GM12878 (cell line): ENCODE measurements at regions not wholly inside any gene's neighbourhood (a gene's known extent, or its start where the extent isn't known, plus 50 kb on each side); places are given as distances from the start of the nearest gene placed in this dataset.

Experiments used
- ATAC-seq: fragments of 200-7000 bp; cut with Tn5 transposase; 3 replicates; pipeline ENCODE4 v1.9.1; 2020; ENCODE audit warnings: mild to moderate bottlenecking, moderate library complexity
- BruUV-seq: library from RNA; stranded (reverse); fragments of 400-500 nt; replicated peaks from 2 replicates; lab custom pipeline; 2021; lab: Mats Ljungman, UMichigan
- CTCF ChIA-PET: fragments of 300-600 bp; sonication (Branson Sonifier 250); formaldehyde crosslinking; extraction: SDS; loops from one replicate; lab custom pipeline; 2021; ENCODE audit warnings: inconsistent platforms; lab: Yijun Ruan, JAX
- POLR2A ChIA-PET: fragments of 350-600 bp; formaldehyde crosslinking; extraction: SDS; loops from one replicate; lab custom pipeline; 2021; ENCODE audit warnings: inconsistent platforms; lab: Charles Lee
- RAD21 ChIA-PET: fragments of 300-600 bp; sonication (Branson Sonifier 250); formaldehyde crosslinking; loops from one replicate; lab custom pipeline; 2023; ENCODE audit warnings: antibody characterized with exemption; ENCODE audit not compliant: unreplicated experiment; lab: Charles Lee
- SMC1A ChIA-PET: fragments of 300-600 bp; sonication (Branson Sonifier 250); formaldehyde crosslinking; loops from one replicate; lab custom pipeline; 2023; ENCODE audit not compliant: unreplicated experiment, uncharacterized antibody; lab: Charles Lee
- DNase-seq: peaks from one replicate; pipeline ENCODE4 v3.0.0-alpha.2; 2011; ENCODE audit warnings: low read depth, low spot score
- FAIRE-seq: peaks from 3 replicates; lab custom pipeline; 2011; peaks lifted over from hg19 to GRCh38; lab: Jason Lieb, UNC
- H2AFZ ChIP-seq: 2 replicates; pipeline ENCODE4 v1.6.0; 2011; ENCODE audit warnings: low read depth, low read length, control low read depth; ENCODE audit not compliant: control insufficient read depth
- H3K27ac ChIP-seq: 2 replicates; pipeline ENCODE4 v1.5.1; 2011; ENCODE audit warnings: control low read depth; ENCODE audit not compliant: control insufficient read depth, insufficient read depth
- H3K27me3 ChIP-seq, 2 experiments: replicated peaks in 1 of 2; 2 replicates each; pipeline versions ENCODE4 v1.6.0 to v1.6.1; 2011; ENCODE audit warnings: low read length in 1 of 2; ENCODE audit not compliant: control insufficient read depth in 2 of 2, insufficient read depth in 2 of 2
- H3K36me3 ChIP-seq, 2 experiments: 2 replicates each; pipeline ENCODE4 v1.5.1; 2011; ENCODE audit warnings: low read length in 1 of 2; ENCODE audit not compliant: control insufficient read depth in 2 of 2, insufficient read depth in 2 of 2
- H3K4me1 ChIP-seq: 2 replicates; pipeline ENCODE4 v1.6.1; 2011; ENCODE audit warnings: mild to moderate bottlenecking, low read length, moderate library complexity, mixed read lengths; ENCODE audit not compliant: control insufficient read depth, insufficient read depth
- H3K4me2 ChIP-seq: 2 replicates; pipeline ENCODE4 v1.6.0; 2011; ENCODE audit warnings: control low read depth; ENCODE audit not compliant: control insufficient read depth, insufficient read depth
- H3K4me3 ChIP-seq: fragments of 200-600 bp; sonication (generic); 2 replicates; pipeline ENCODE4 v1.5.1; 2016
- H3K79me2 ChIP-seq: 2 replicates; pipeline ENCODE4 v1.6.0; 2011; ENCODE audit warnings: low read length; ENCODE audit not compliant: control insufficient read depth, insufficient read depth
- H3K9ac ChIP-seq: 2 replicates; pipeline ENCODE4 v1.8.0; 2011; ENCODE audit warnings: low read length, control low read depth, mixed read lengths; ENCODE audit not compliant: control insufficient read depth, insufficient read depth
- H3K9me3 ChIP-seq: replicated peaks from 3 replicates; pipeline ENCODE4 v1.5.1; 2011; ENCODE audit warnings: mild to moderate bottlenecking, low read length; ENCODE audit not compliant: control insufficient read depth, insufficient read depth
- H4K20me1 ChIP-seq: 2 replicates; pipeline ENCODE4 v1.6.0; 2011; ENCODE audit not compliant: control insufficient read depth, insufficient read depth
- CTCF ChIP-seq, 3 experiments: IDR thresholded peaks in 2 of 3; conservative IDR thresholded peaks in 1 of 3; 2 replicates each; pipeline ENCODE4 v1.5.1; 2011; ENCODE audit warnings: low read depth in 3 of 3, low read length in 3 of 3, mild to moderate bottlenecking in 3 of 3, control low read depth in 2 of 3, moderate library complexity in 2 of 3, inconsistent platforms in 1 of 3, mixed read lengths in 1 of 3; ENCODE audit not compliant: control insufficient read depth in 2 of 3, insufficient read depth in 1 of 3; ENCODE audit errors: extremely low read depth in 1 of 3
- HDAC2 ChIP-seq: fragments of 200-600 bp; sonication (generic); IDR thresholded peaks from 2 replicates; pipeline ENCODE4 v1.6.1; 2017
- MYB ChIP-seq: fragments of 150-350 bp; IDR thresholded peaks from 2 replicates; pipeline ENCODE4 v1.6.1; 2014; ENCODE audit warnings: mild to moderate bottlenecking, low read depth, low read length, borderline replicate concordance
- NFYA ChIP-seq: IDR thresholded peaks from 2 replicates; pipeline ENCODE4 v1.6.1; 2011; ENCODE audit warnings: low read depth, mild to moderate bottlenecking, low read length, improper control_type of control experiment, borderline replicate concordance
- PAX5 ChIP-seq: IDR thresholded peaks from 2 replicates; pipeline ENCODE4 v1.6.1; 2011; ENCODE audit warnings: low read depth, low read length, borderline replicate concordance
- PKNOX1 ChIP-seq: fragments of 450-650 bp; IDR thresholded peaks from 2 replicates; pipeline ENCODE4 v1.6.1; 2016; ENCODE audit warnings: mild to moderate bottlenecking
- RAD51 ChIP-seq: fragments of 450-650 bp; IDR thresholded peaks from 2 replicates; pipeline ENCODE4 v1.6.1; 2016; ENCODE audit warnings: moderate library complexity, mild to moderate bottlenecking, inconsistent platforms
- REST ChIP-seq: IDR thresholded peaks from 2 replicates; pipeline ENCODE4 v1.6.1; 2012; ENCODE audit warnings: mild to moderate bottlenecking, low read depth, low read length
- RFX5 ChIP-seq: IDR thresholded peaks from 2 replicates; pipeline ENCODE4 v1.6.1; 2011; ENCODE audit warnings: low read depth, low read length, improper control_type of control experiment
- SMARCA5 ChIP-seq: fragments of 450-650 bp; IDR thresholded peaks from 2 replicates; pipeline ENCODE4 v1.6.1; 2017; ENCODE audit warnings: mild to moderate bottlenecking
- STAT3 ChIP-seq: IDR thresholded peaks from 2 replicates; pipeline ENCODE4 v1.6.1; 2011; ENCODE audit warnings: low read depth, low read length, improper control_type of control experiment
- YBX1 ChIP-seq: fragments of 450-650 bp; IDR thresholded peaks from 2 replicates; pipeline ENCODE4 v1.6.1; 2016; ENCODE audit warnings: antibody characterized with exemption
- ZBTB11 ChIP-seq: fragments of 450-650 bp; formaldehyde crosslinking; IDR thresholded peaks from 2 replicates; pipeline ENCODE4 v1.5.0; 2022; ENCODE audit warnings: mild to moderate bottlenecking, missing genetic modification characterization
- in situ Hi-C: fragments of 300-500 bp; cut with MboI; formaldehyde crosslinking; loops from 9 replicates; pipeline ENCODE4 v1.14.3; 2018; ENCODE audit warnings: mixed read lengths
- intact Hi-C: fragments of 100-400 bp; cut with micrococcal nuclease; formaldehyde crosslinking; loops from one replicate; pipeline ENCODE4 v1.14.2; 2022; ENCODE audit not compliant: unreplicated experiment

- Histone ChIP-seq H3K27me3 (no peaks in the 10 kb centered on the region), H3K36me3 (no peaks in the 10 kb centered on the region), H3K4me1 (no peaks in the 10 kb centered on the region), H3K4me3 (no peak overlapping the region), H3K4me2 (no peak overlapping the region), H3K79me2 (no peaks in the 10 kb centered on the region), H4K20me1 (no peaks in the 10 kb centered on the region), H3K9me3 (no peaks in the 10 kb centered on the region), H2AFZ (no peak overlapping the region), H3K9ac (no peak overlapping the region), H3K27ac (no peak overlapping the region)
- intact Hi-C loops: no loop called here
- ATAC-seq (no peak), DNase-seq (no peak), FAIRE-seq (no peak)
- in situ Hi-C loops: no loop called here
- CTCF ChIA-PET: no interaction called here
- TF ChIP-seq ZBTB11 (CRISPR knock-in tag): no peak
- no peak for TF ChIP-seq YBX1
- no peak for TF ChIP-seq HDAC2
- TF ChIP-seq RFX5: no peak
- TF ChIP-seq RAD51: no peak
- TF ChIP-seq REST: no peak
- no peak for TF ChIP-seq STAT3
- no peak for TF ChIP-seq NFYA
- TF ChIP-seq PKNOX1: no peak
- TF ChIP-seq CTCF (IDR thresholded peaks at IDR 0.05 in 2 of 3, conservative IDR thresholded peaks at IDR 0.05 in 1 of 3; ENCODE audit: control insufficient read depth in 2 of 3, extremely low read depth in 1 of 3, insufficient read depth in 1 of 3, low read depth in 3 of 3, low read length in 3 of 3): no peak
- no peak for TF ChIP-seq MYB
- TF ChIP-seq SMARCA5: no peak
- no peak for TF ChIP-seq PAX5
- SMC1A ChIA-PET: no interaction called here
- POLR2A ChIA-PET: no interaction called here
- RAD21 ChIA-PET: no interaction called here
- BruUV-seq: no TSS peak
Observed at GRCh38 chr3:132788301-132788671, 66.1 kb upstream of the NPHP3 start.
